ENCODE measurements at regions not wholly inside any gene's neighbourhood (a gene's known extent, or its start where the extent isn't known, plus 50 kb on each side); places are given as distances from the start of the nearest gene placed in this dataset.

- no peak overlapping the region for H3K27ac ChIP-seq (ENCODE audit: low read length)
- no peak for DNase-seq
- no peak overlapping the region for H3K4me3 ChIP-seq (ENCODE audit: low read depth in 1 of 2, low read length in 2 of 2)
- no peak overlapping the region for H2AFZ ChIP-seq (ENCODE audit: low read depth, low read length)
- no peak overlapping the region for H3K9ac ChIP-seq (ENCODE audit: low read depth, low read length)
- H3K4me1 ChIP-seq (ENCODE audit: insufficient read depth, low read length) = peaks cover 20% of the 10 kb centered on the region
- H3K27me3 ChIP-seq (ENCODE audit: insufficient read depth, low read length, poor library complexity) = no peaks in the 10 kb centered on the region
- H3K79me2 ChIP-seq (ENCODE audit: insufficient read depth, low read length) = no peaks in the 10 kb centered on the region
- no peaks in the 10 kb centered on the region for H4K20me1 ChIP-seq (ENCODE audit: insufficient read depth, low read length)
- ATAC-seq (ENCODE audit: insufficient read depth, low read depth) = no peak
- no peak overlapping the region for H3K4me2 ChIP-seq (ENCODE audit: insufficient read depth, low read length)
- TF ChIP-seq EZH2 (IDR thresholded peaks at IDR 0.05; ENCODE audit: borderline replicate concordance, low read depth, low read length, severe bottlenecking) (no peak), CTCF (IDR thresholded peaks at IDR 0.05; ENCODE audit: borderline replicate concordance, extremely low read depth, low read length, poor library complexity, severe bottlenecking) (no peak)
- no peaks in the 10 kb centered on the region for H3K9me3 ChIP-seq (ENCODE audit: insufficient read depth, low read length, severe bottlenecking)
- H3K36me3 ChIP-seq (ENCODE audit: insufficient read depth, low read length) = no peaks in the 10 kb centered on the region
Observed at GRCh38 chr4:127047930-127048329, 584.8 kb upstream of the INTU start.

GRCh38 chr4:127048376-127049044 lies 584.2 kb upstream of the INTU start:
- Histone ChIP-seq H3K9me3 (ENCODE audit: insufficient read depth, low read length, severe bottlenecking) (no peaks in the 10 kb centered on the region), H3K4me3 (ENCODE audit: low read depth in 1 of 2, low read length in 2 of 2) (no peak overlapping the region), H4K20me1 (ENCODE audit: insufficient read depth, low read length) (no peaks in the 10 kb centered on the region), H3K4me1 (ENCODE audit: insufficient read depth, low read length) (peaks cover 20% of the 10 kb centered on the region), H3K4me2 (ENCODE audit: insufficient read depth, low read length) (no peak overlapping the region), H2AFZ (ENCODE audit: low read depth, low read length) (no peak overlapping the region), H3K9ac (ENCODE audit: low read depth, low read length) (no peak overlapping the region), H3K27me3 (ENCODE audit: insufficient read depth, low read length, poor library complexity) (no peaks in the 10 kb centered on the region), H3K27ac (ENCODE audit: low read length) (no peak overlapping the region), H3K79me2 (ENCODE audit: insufficient read depth, low read length) (no peaks in the 10 kb centered on the region), H3K36me3 (ENCODE audit: insufficient read depth, low read length) (no peaks in the 10 kb centered on the region)
- TF ChIP-seq CTCF (IDR thresholded peaks at IDR 0.05; ENCODE audit: borderline replicate concordance, extremely low read depth, low read length, poor library complexity, severe bottlenecking) (no peak), EZH2 (IDR thresholded peaks at IDR 0.05; ENCODE audit: borderline replicate concordance, low read depth, low read length, severe bottlenecking) (no peak)
- ATAC-seq (ENCODE audit: insufficient read depth, low read depth) (no peak), DNase-seq (no peak)

GRCh38 chr4:127049526-127049925 lies 583.2 kb upstream of the INTU start:
- no peaks in the 10 kb centered on the region for H3K79me2 ChIP-seq (ENCODE audit: insufficient read depth, low read length)
- TF ChIP-seq EZH2 (IDR thresholded peaks at IDR 0.05; ENCODE audit: borderline replicate concordance, low read depth, low read length, severe bottlenecking) (no peak), CTCF (IDR thresholded peaks at IDR 0.05; ENCODE audit: borderline replicate concordance, extremely low read depth, low read length, poor library complexity, severe bottlenecking) (no peak)
- H3K36me3 ChIP-seq (ENCODE audit: insufficient read depth, low read length) = no peaks in the 10 kb centered on the region
- no peaks in the 10 kb centered on the region for H3K27me3 ChIP-seq (ENCODE audit: insufficient read depth, low read length, poor library complexity)
- no peaks in the 10 kb centered on the region for H4K20me1 ChIP-seq (ENCODE audit: insufficient read depth, low read length)
- H3K9me3 ChIP-seq (ENCODE audit: insufficient read depth, low read length, severe bottlenecking) = no peaks in the 10 kb centered on the region
- no peak overlapping the region for H3K27ac ChIP-seq (ENCODE audit: low read length)
- no peak overlapping the region for H2AFZ ChIP-seq (ENCODE audit: low read depth, low read length)
- H3K4me3 ChIP-seq (ENCODE audit: low read depth in 1 of 2, low read length in 2 of 2) = no peak overlapping the region
- DNase-seq = no peak
- peaks cover 20% of the 10 kb centered on the region for H3K4me1 ChIP-seq (ENCODE audit: insufficient read depth, low read length)
- no peak for ATAC-seq (ENCODE audit: insufficient read depth, low read depth)
- H3K4me2 ChIP-seq (ENCODE audit: insufficient read depth, low read length) = no peak overlapping the region
- H3K9ac ChIP-seq (ENCODE audit: low read depth, low read length) = no peak overlapping the region
